Keratinocyte (primary cell): ENCODE measurements at regions not wholly inside any gene's neighbourhood (a gene's known extent, or its start where the extent isn't known, plus 50 kb on each side); places are given as distances from the start of the nearest gene placed in this dataset.

ENCODE experiments used
- DNase-seq: peaks from one replicate; pipeline ENCODE4 v3.0.0-alpha.2; 2011; ENCODE audit warnings: low read depth, missing footprints, low spot score
- FAIRE-seq: peaks from 2 replicates; lab custom pipeline; 2011; peaks lifted over from hg19 to GRCh38; lab: Jason Lieb, UNC
- H2AFZ ChIP-seq: 2 replicates; pipeline ENCODE4 v1.6.0; 2012; ENCODE audit warnings: low read length, control low read depth, inconsistent platforms; ENCODE audit not compliant: control insufficient read depth
- H3K27ac ChIP-seq: 2 replicates; pipeline ENCODE4 v1.5.1; 2011; ENCODE audit warnings: low read length; ENCODE audit not compliant: control insufficient read depth, insufficient read depth
- H3K27me3 ChIP-seq: 3 replicates; pipeline ENCODE4 v1.6.0; 2011; ENCODE audit warnings: low read length; ENCODE audit not compliant: control insufficient read depth, insufficient read depth; ENCODE audit errors: extremely low read depth
- H3K36me3 ChIP-seq, 2 experiments: 2 replicates in 1 of 2; 3 replicates in 1 of 2; pipeline ENCODE4 v1.5.1; 2011; ENCODE audit warnings: low read length in 2 of 2, mild to moderate bottlenecking in 1 of 2; ENCODE audit not compliant: control insufficient read depth in 2 of 2, insufficient read depth in 2 of 2; ENCODE audit errors: extremely low read depth in 1 of 2
- H3K4me1 ChIP-seq: 3 replicates; pipeline ENCODE4 v1.5.1; 2011; ENCODE audit warnings: low read length; ENCODE audit not compliant: control insufficient read depth, insufficient read depth; ENCODE audit errors: extremely low read depth
- H3K4me2 ChIP-seq: 3 replicates; pipeline ENCODE4 v1.6.0; 2011; ENCODE audit warnings: low read depth, low read length; ENCODE audit not compliant: control insufficient read depth, insufficient read depth; ENCODE audit errors: extremely low read depth
- H3K4me3 ChIP-seq, 3 experiments: fragments of 200-600 bp in 1 of 3; sonication (generic) in 1 of 3; 2 replicates in 2 of 3; 3 replicates in 1 of 3; pipeline ENCODE4 v1.5.1; 2011 to 2016; ENCODE audit warnings: low read length in 3 of 3, mild to moderate bottlenecking in 3 of 3, control low read depth in 2 of 3, inconsistent platforms in 1 of 3, low read depth in 1 of 3, mixed read lengths in 1 of 3, mixed run types in 1 of 3, moderate library complexity in 1 of 3; ENCODE audit not compliant: control insufficient read depth in 2 of 3, insufficient read depth in 2 of 3; ENCODE audit errors: extremely low read depth in 1 of 3
- H3K79me2 ChIP-seq: 2 replicates; pipeline ENCODE4 v1.6.0; 2012; ENCODE audit warnings: low read length; ENCODE audit not compliant: control insufficient read depth, insufficient read depth
- H3K9ac ChIP-seq: 3 replicates; pipeline ENCODE4 v1.6.0; 2011; ENCODE audit warnings: low read length; ENCODE audit not compliant: control insufficient read depth, insufficient read depth; ENCODE audit errors: extremely low read depth
- H3K9me1 ChIP-seq: 3 replicates; pipeline ENCODE4 v1.6.0; 2011; ENCODE audit warnings: low read length; ENCODE audit not compliant: control insufficient read depth, insufficient read depth; ENCODE audit errors: extremely low read depth
- H3K9me3 ChIP-seq: 2 replicates; pipeline ENCODE4 v1.5.1; 2012; ENCODE audit warnings: low read depth, low read length; ENCODE audit not compliant: control insufficient read depth
- H4K20me1 ChIP-seq: 3 replicates; pipeline ENCODE4 v1.6.0; 2011; ENCODE audit warnings: low read length; ENCODE audit not compliant: control insufficient read depth, insufficient read depth; ENCODE audit errors: extremely low read depth
- CTCF ChIP-seq, 3 experiments: IDR thresholded peaks in 1 of 3; conservative IDR thresholded peaks in 1 of 3; optimal IDR thresholded peaks in 1 of 3; 2 replicates in 2 of 3; 3 replicates in 1 of 3; pipeline versions ENCODE3 to v1.5.1; 2011; ENCODE audit warnings: low read length in 3 of 3, mild to moderate bottlenecking in 3 of 3, moderate library complexity in 2 of 3, control low read depth in 1 of 3, inconsistent platforms in 1 of 3; ENCODE audit not compliant: insufficient read depth in 2 of 3; ENCODE audit errors: extremely low read depth in 1 of 3
- EZH2 ChIP-seq: IDR thresholded peaks from one replicate; pipeline ENCODE4 v1.6.1; 2012; ENCODE audit warnings: inconsistent platforms, mild to moderate bottlenecking, low read length, moderate library complexity
- dilution Hi-C: fragments of 300-500 bp; cut with MboI; formaldehyde crosslinking; loops from one replicate; pipeline ENCODE4 v1.7.0; 2020; ENCODE audit warnings: low sequenced_read_pairs; ENCODE audit not compliant: extremely low pct_ligation_motif_present

GRCh38 chr15:53196242-53196641 lies 406.1 kb upstream of the ONECUT1 start:
- Histone ChIP-seq H3K4me3 (no peak overlapping the region), H3K9me1 (no peaks in the 10 kb centered on the region), H4K20me1 (no peaks in the 10 kb centered on the region), H3K4me2 (no peak overlapping the region), H3K36me3 (no peaks in the 10 kb centered on the region), H3K27ac (no peak overlapping the region), H2AFZ (no peak overlapping the region), H3K9ac (no peak overlapping the region), H3K79me2 (no peaks in the 10 kb centered on the region), H3K9me3 (no peaks in the 10 kb centered on the region), H3K27me3 (peaks cover 4% of the 10 kb centered on the region), H3K4me1 (no peaks in the 10 kb centered on the region)
- DNase-seq (no peak), FAIRE-seq (no peak)
- no peak for TF ChIP-seq EZH2
- no peak for TF ChIP-seq CTCF (optimal IDR thresholded peaks at IDR 0.05 in 1 of 3, IDR thresholded peaks at IDR 0.05 in 1 of 3, conservative IDR thresholded peaks at IDR 0.05 in 1 of 3; ENCODE audit: extremely low read depth in 1 of 3, insufficient read depth in 2 of 3, low read length in 3 of 3)
- dilution Hi-C loops, result loop anchor here (25.0 kb wide), 1 partner anchor 409 kb away; the partner anchor contains the start of gene ONECUT1

GRCh38 chr15:53193149-53193548 lies 403.0 kb upstream of the ONECUT1 start:
- H3K4me3 ChIP-seq, result no peak overlapping the region
- H3K27me3 ChIP-seq, result peaks cover 4% of the 10 kb centered on the region
- H3K4me1 ChIP-seq, result no peaks in the 10 kb centered on the region
- DNase-seq, result no peak
- no peaks in the 10 kb centered on the region for H3K9me3 ChIP-seq
- H3K9me1 ChIP-seq, result no peaks in the 10 kb centered on the region
- H3K36me3 ChIP-seq, result no peaks in the 10 kb centered on the region
- H3K79me2 ChIP-seq, result no peaks in the 10 kb centered on the region
- no peaks in the 10 kb centered on the region for H4K20me1 ChIP-seq
- H2AFZ ChIP-seq, result no peak overlapping the region
- H3K4me2 ChIP-seq, result no peak overlapping the region
- H3K27ac ChIP-seq, result no peak overlapping the region
- dilution Hi-C loops, result loop anchor here (25.0 kb wide), 1 partner anchor 406 kb away; the partner anchor contains the start of gene ONECUT1
- H3K9ac ChIP-seq, result no peak overlapping the region
- TF ChIP-seq CTCF (optimal IDR thresholded peaks at IDR 0.05 in 1 of 3, IDR thresholded peaks at IDR 0.05 in 1 of 3, conservative IDR thresholded peaks at IDR 0.05 in 1 of 3; ENCODE audit: extremely low read depth in 1 of 3, insufficient read depth in 2 of 3, low read length in 3 of 3), result no peak
- no peak for TF ChIP-seq EZH2
- no peak for FAIRE-seq
